Uterus (tissue), 2 donors: ENCODE measurements at regions not wholly inside any gene's neighbourhood (a gene's known extent, or its start where the extent isn't known, plus 50 kb on each side); places are given as distances from the start of the nearest gene placed in this dataset.
"Not testable (repeated sequence)": the region's sequence is repeated elsewhere in the genome, so short reads cannot be mapped to it uniquely, and the experiment has no call there.

Experiments
- POLR2A ChIP-seq, 2 donors: fragments of 450-650 bp; IDR thresholded peaks; one replicate each; pipeline ENCODE4 v1.6.1; 2016; ENCODE audit warnings: antibody characterized with exemption in 2 of 2, mild to moderate bottlenecking in 1 of 2, moderate library complexity in 1 of 2
- TF ChIP-seq, protein P1 (sequence below), 4 experiments: fragments of 200-600 bp in 2 of 4; fragments of 450-650 bp in 2 of 4; sonication (generic) in 2 of 4; IDR thresholded peaks; one replicate each; pipeline ENCODE4 v1.5.1; 2016 to 2019; ENCODE audit warnings: antibody characterized with exemption in 4 of 4, mild to moderate bottlenecking in 2 of 4, moderate library complexity in 1 of 4

DNA sequence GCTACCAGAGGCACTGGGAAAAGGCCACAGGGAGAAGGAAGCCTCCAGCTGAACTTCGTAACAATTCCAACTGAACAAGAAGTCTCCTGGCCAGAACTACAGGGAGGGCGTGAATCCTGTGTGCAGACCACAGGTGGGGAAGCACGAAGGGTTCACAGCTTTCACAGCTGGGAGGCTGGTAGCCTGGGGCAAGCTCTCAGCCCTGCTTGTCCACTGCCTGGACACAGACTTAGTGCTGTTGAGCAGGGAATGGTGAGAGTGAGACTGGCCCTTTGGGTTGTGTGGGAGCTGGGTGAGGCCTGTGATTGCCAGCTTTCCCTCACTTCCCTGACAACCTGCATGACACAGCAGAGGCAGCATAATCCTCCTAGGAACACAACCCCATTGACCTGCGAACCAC is 52.1 kb upstream of the TMEM45B start:
- TF ChIP-seq, protein P1, sequence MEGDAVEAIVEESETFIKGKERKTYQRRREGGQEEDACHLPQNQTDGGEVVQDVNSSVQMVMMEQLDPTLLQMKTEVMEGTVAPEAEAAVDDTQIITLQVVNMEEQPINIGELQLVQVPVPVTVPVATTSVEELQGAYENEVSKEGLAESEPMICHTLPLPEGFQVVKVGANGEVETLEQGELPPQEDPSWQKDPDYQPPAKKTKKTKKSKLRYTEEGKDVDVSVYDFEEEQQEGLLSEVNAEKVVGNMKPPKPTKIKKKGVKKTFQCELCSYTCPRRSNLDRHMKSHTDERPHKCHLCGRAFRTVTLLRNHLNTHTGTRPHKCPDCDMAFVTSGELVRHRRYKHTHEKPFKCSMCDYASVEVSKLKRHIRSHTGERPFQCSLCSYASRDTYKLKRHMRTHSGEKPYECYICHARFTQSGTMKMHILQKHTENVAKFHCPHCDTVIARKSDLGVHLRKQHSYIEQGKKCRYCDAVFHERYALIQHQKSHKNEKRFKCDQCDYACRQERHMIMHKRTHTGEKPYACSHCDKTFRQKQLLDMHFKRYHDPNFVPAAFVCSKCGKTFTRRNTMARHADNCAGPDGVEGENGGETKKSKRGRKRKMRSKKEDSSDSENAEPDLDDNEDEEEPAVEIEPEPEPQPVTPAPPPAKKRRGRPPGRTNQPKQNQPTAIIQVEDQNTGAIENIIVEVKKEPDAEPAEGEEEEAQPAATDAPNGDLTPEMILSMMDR (IDR thresholded peaks at IDR 0.05): not testable (repeated sequence)
- TF ChIP-seq POLR2A (IDR thresholded peaks at IDR 0.05): not testable (repeated sequence)
